ENCODE measurements at regions not wholly inside any gene's neighbourhood (a gene's known extent, or its start where the extent isn't known, plus 50 kb on each side); places are given as distances from the start of the nearest gene placed in this dataset.

DNA sequence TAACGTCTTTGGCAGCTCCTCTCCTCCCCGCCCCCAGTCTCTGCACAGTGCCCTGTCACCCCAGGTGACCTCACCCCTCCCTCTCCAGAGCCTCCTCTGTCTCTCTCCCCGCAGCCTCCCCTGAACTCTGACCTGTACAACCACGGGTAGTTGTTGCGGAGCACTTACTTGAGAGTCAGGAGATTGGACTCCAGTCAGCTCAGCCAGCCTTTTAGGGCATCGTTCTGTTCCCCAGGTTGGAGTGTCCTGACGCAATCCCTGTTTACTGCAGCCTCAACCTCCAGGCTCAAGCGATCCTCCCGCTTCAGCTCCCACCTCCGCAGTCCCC, 177.7 kb downstream of the UACA start:
- CTCF ChIA-PET (ENCODE audit: low intra/inter-chr PET ratio): no interaction called here
- in situ Hi-C loops (cut with MboI) (no loop called here), intact Hi-C loops (cut with micrococcal nuclease) (no loop called here)
- no peak overlapping the region for H2AFZ ChIP-seq (ENCODE audit: low read depth, low read length)
- FAIRE-seq (no peak), DNase-seq (ENCODE audit: extremely low read depth in 1 of 4, low spot score in 3 of 4) (no peak), ATAC-seq (no peak)
- no TSS peak for BruUV-seq (replicated peaks)
- no peaks in the 10 kb centered on the region for H3K9me1 ChIP-seq (ENCODE audit: control insufficient read depth, insufficient read depth, low read length)
- no peak overlapping the region for H3K4me3 ChIP-seq
- H3K9me3 ChIP-seq (replicated peaks; ENCODE audit: control insufficient read depth, insufficient read depth, low read depth, low read length): no peaks in the 10 kb centered on the region
- peaks cover 0 to 6% of the 10 kb centered on the region in 2 experiments; a peak in 2 of 5 replicates for H3K4me1 ChIP-seq (replicated peaks in 1 of 2; ENCODE audit: control insufficient read depth in 2 of 2, insufficient read depth in 2 of 2, low read length in 2 of 2)
- peaks cover 0 to 14% of the 10 kb centered on the region in 2 experiments; a peak in 1 of 5 replicates for H3K27me3 ChIP-seq (ENCODE audit: control insufficient read depth in 2 of 2, insufficient read depth in 2 of 2, low read length in 2 of 2)
- H3K4me2 ChIP-seq (ENCODE audit: insufficient read depth, low read length): no peak overlapping the region
- H3K79me2 ChIP-seq (ENCODE audit: control insufficient read depth, insufficient read depth, low read length): no peaks in the 10 kb centered on the region
- WGBS (ENCODE audit: insufficient coverage, low coverage, missing lambda C conversion rate): 16% methylated on average over 9 of the region's 10 CpGs
- H3K36me3 ChIP-seq (ENCODE audit: control insufficient read depth, insufficient read depth, low read length): no peaks in the 10 kb centered on the region
- H4K20me1 ChIP-seq (replicated peaks; ENCODE audit: control insufficient read depth, insufficient read depth, low read length): no peaks in the 10 kb centered on the region
- POLR2A ChIA-PET: interaction anchor here (0.6 to 0.7 kb wide), 2 partner anchors 351 to 921 kb away, joined by 3 read pairs; no protein-coding TSS in a partner anchor
- no peak overlapping the region for H3K9ac ChIP-seq (ENCODE audit: insufficient read depth in 1 of 2, low read depth in 2 of 2, low read length in 2 of 2)
- no peak overlapping the region for H3K27ac ChIP-seq (ENCODE audit: extremely low read depth, low read depth, low read length)
- TF ChIP-seq MEIS2 (IDR thresholded peaks at IDR 0.05; ENCODE audit: partially characterized antibody): no peak
- no peak for TF ChIP-seq ZNF77 (CRISPR knock-in tag; IDR thresholded peaks at IDR 0.05)
- TF ChIP-seq ZSCAN29 (IDR thresholded peaks at IDR 0.05): no peak
- TF ChIP-seq LEF1 (IDR thresholded peaks at IDR 0.05): no peak
- no peak for TF ChIP-seq ZNF444 (CRISPR knock-in tag; IDR thresholded peaks at IDR 0.05)
- TF ChIP-seq ZSCAN32 (CRISPR knock-in tag; IDR thresholded peaks at IDR 0.05): no peak
- TF ChIP-seq, protein P1, sequence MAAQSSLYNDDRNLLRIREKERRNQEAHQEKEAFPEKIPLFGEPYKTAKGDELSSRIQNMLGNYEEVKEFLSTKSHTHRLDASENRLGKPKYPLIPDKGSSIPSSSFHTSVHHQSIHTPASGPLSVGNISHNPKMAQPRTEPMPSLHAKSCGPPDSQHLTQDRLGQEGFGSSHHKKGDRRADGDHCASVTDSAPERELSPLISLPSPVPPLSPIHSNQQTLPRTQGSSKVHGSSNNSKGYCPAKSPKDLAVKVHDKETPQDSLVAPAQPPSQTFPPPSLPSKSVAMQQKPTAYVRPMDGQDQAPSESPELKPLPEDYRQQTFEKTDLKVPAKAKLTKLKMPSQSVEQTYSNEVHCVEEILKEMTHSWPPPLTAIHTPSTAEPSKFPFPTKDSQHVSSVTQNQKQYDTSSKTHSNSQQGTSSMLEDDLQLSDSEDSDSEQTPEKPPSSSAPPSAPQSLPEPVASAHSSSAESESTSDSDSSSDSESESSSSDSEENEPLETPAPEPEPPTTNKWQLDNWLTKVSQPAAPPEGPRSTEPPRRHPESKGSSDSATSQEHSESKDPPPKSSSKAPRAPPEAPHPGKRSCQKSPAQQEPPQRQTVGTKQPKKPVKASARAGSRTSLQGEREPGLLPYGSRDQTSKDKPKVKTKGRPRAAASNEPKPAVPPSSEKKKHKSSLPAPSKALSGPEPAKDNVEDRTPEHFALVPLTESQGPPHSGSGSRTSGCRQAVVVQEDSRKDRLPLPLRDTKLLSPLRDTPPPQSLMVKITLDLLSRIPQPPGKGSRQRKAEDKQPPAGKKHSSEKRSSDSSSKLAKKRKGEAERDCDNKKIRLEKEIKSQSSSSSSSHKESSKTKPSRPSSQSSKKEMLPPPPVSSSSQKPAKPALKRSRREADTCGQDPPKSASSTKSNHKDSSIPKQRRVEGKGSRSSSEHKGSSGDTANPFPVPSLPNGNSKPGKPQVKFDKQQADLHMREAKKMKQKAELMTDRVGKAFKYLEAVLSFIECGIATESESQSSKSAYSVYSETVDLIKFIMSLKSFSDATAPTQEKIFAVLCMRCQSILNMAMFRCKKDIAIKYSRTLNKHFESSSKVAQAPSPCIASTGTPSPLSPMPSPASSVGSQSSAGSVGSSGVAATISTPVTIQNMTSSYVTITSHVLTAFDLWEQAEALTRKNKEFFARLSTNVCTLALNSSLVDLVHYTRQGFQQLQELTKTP (IDR thresholded peaks at IDR 0.05; ENCODE audit: low read depth in 1 of 2, partially characterized antibody in 2 of 2): no peak
- no peak for TF ChIP-seq TCFL5 (CRISPR knock-in tag; conservative IDR thresholded peaks at IDR 0.05)
- TF ChIP-seq TEAD4 (IDR thresholded peaks at IDR 0.05; ENCODE audit: low read length): no peak
- TF ChIP-seq TEAD4 (CRISPR knock-in tag; IDR thresholded peaks at IDR 0.05; ENCODE audit: borderline replicate concordance): no peak
- no peak for TF ChIP-seq CC2D1A (IDR thresholded peaks at IDR 0.05)
- no peak for TF ChIP-seq RBBP5 (IDR thresholded peaks at IDR 0.05; ENCODE audit: borderline replicate concordance, insufficient read depth, low read length, poor library complexity, severe bottlenecking)
- TF ChIP-seq, protein P2, sequence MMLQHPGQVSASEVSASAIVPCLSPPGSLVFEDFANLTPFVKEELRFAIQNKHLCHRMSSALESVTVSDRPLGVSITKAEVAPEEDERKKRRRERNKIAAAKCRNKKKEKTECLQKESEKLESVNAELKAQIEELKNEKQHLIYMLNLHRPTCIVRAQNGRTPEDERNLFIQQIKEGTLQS (IDR thresholded peaks at IDR 0.05): no peak
- TF ChIP-seq, protein P2 (CRISPR knock-in tag; conservative IDR thresholded peaks at IDR 0.05): no peak
- TF ChIP-seq, protein P3, sequence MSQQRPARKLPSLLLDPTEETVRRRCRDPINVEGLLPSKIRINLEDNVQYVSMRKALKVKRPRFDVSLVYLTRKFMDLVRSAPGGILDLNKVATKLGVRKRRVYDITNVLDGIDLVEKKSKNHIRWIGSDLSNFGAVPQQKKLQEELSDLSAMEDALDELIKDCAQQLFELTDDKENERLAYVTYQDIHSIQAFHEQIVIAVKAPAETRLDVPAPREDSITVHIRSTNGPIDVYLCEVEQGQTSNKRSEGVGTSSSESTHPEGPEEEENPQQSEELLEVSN (IDR thresholded peaks at IDR 0.05; ENCODE audit: borderline replicate concordance in 1 of 2, extremely low read depth in 1 of 2, insufficient read depth in 1 of 2, insufficient read length in 1 of 2, low read depth in 1 of 2, low read length in 1 of 2, poor library complexity in 1 of 2, severe bottlenecking in 1 of 2): no peak
- TF ChIP-seq CEBPG (CRISPR knock-in tag; IDR thresholded peaks at IDR 0.05): no peak
- no peak for TF ChIP-seq CEBPG (tag; conservative IDR thresholded peaks at IDR 0.05 in 1 of 2, IDR thresholded peaks at IDR 0.05 in 1 of 2)
